ENCODE measurements at regions not wholly inside any gene's neighbourhood (a gene's known extent, or its start where the extent isn't known, plus 50 kb on each side); places are given as distances from the start of the nearest gene placed in this dataset.

DNA sequence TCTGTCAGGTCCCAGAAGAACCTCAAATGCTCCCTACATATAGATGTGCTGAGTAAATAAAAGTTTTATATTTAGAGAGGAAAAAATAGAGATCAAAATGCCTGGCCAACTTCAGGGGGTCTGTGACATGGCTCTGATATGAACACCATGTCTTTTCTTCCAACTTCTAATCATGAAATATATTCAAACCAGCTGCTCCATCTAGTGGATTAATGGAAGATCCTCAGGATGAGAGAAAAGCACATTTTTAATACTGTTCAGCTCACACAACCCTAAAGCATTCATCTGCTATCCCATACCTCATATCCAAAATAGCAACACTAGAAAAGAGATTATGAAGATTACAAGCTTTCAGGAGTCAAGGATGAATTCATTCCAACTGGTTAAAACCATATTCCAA, 56.0 kb upstream of the DOCK9 start:
- Histone ChIP-seq H3K4me3 (ENCODE audit: severe bottlenecking) (no peak overlapping the region), H3K27ac (ENCODE audit: poor library complexity, severe bottlenecking) (no peak overlapping the region), H3K27me3 (ENCODE audit: insufficient read depth, poor library complexity, severe bottlenecking) (no peaks in the 10 kb centered on the region), H3K9me3 (ENCODE audit: severe bottlenecking) (no peaks in the 10 kb centered on the region), H3K36me3 (ENCODE audit: low read depth) (no peaks in the 10 kb centered on the region; the same call in 1 of the 2 replicates), H3K4me1 (ENCODE audit: insufficient read depth, poor library complexity, severe bottlenecking) (peaks cover 20% of the 10 kb centered on the region)
- ATAC-seq (ENCODE audit: low read depth) (peak; percentile 69), DNase-seq (ENCODE audit: low spot score) (no peak)
- TF ChIP-seq CTCF (IDR thresholded peaks at IDR 0.05; ENCODE audit: poor library complexity, severe bottlenecking), result peak; percentile 88

DNA sequence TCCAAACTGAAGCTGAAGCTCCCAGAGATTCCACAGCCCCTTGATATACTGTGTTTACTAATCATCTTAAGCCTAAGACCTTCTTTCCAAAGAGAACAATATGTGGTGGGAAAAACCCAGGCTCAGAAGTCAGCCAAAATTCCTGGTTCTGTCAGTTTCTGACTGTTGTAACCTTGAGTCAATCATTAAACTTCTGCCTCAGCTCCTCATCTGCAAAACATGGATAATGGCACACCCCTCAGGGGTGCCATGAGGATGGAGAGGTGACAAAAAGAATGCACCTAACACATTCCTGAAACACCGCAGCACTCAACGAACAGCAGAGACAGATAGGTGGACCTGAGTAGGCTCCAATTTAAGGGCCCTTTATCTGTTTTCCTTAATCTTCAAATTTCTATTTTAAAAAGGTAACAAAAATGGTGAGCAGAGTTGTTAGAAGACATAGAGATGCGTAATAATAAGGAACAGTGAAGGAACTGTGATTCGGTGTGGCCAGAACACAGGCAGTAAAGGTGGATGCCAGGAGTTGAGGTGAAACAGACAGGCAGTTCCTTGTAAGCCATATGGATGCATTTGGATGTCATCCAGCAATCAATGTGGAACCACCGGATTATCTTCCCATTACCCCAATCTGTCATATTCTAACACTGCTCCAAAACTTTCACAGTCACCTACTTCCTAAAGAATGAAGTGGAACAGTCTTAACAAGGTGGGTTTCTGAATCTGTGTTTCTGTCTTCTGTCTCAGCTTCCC, 56.6 kb upstream of the DOCK9 start:
- no peak overlapping the region for H3K27ac ChIP-seq (ENCODE audit: poor library complexity, severe bottlenecking)
- H3K4me3 ChIP-seq (ENCODE audit: severe bottlenecking), result no peak overlapping the region
- H3K27me3 ChIP-seq (ENCODE audit: insufficient read depth, poor library complexity, severe bottlenecking), result no peaks in the 10 kb centered on the region
- no peaks in the 10 kb centered on the region for H3K9me3 ChIP-seq (ENCODE audit: severe bottlenecking)
- DNase-seq (ENCODE audit: low spot score) (no peak), ATAC-seq (ENCODE audit: low read depth) (no peak)
- H3K36me3 ChIP-seq (ENCODE audit: low read depth), result no peaks in the 10 kb centered on the region; the same call in 1 of the 2 replicates
- H3K4me1 ChIP-seq (ENCODE audit: insufficient read depth, poor library complexity, severe bottlenecking), result peaks cover 20% of the 10 kb centered on the region
- TF ChIP-seq CTCF (IDR thresholded peaks at IDR 0.05; ENCODE audit: poor library complexity, severe bottlenecking), result peak; percentile 1

DNA sequence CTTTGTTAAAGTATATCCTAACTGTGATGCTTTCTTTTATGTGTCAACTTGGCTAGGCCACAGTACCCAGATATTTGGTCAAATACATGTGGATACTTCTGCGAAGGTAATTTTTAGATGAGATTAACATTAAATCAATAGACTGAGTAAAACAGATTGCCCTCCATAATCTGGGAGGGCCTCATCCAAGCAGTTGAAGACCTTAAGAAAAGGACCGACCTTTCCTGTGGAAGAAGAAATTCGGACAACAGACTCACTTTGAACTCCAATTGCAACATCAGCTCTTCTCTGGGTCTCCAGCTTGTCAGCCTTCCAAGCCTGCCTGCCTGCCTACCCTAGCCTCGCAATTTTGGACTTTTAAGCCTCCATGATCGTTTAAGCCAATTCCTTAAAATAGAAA, 57.9 kb upstream of the DOCK9 start:
- H3K9me3 ChIP-seq (ENCODE audit: severe bottlenecking), result no peaks in the 10 kb centered on the region
- no peaks in the 10 kb centered on the region for H3K27me3 ChIP-seq (ENCODE audit: insufficient read depth, poor library complexity, severe bottlenecking)
- ATAC-seq (ENCODE audit: low read depth) (no peak), DNase-seq (ENCODE audit: low spot score) (no peak)
- H3K4me1 ChIP-seq (ENCODE audit: insufficient read depth, poor library complexity, severe bottlenecking), result peaks cover 22% of the 10 kb centered on the region
- no peak overlapping the region for H3K27ac ChIP-seq (ENCODE audit: poor library complexity, severe bottlenecking)
- TF ChIP-seq CTCF (IDR thresholded peaks at IDR 0.05; ENCODE audit: poor library complexity, severe bottlenecking), result no peak
- H3K36me3 ChIP-seq (ENCODE audit: low read depth), result no peaks in the 10 kb centered on the region; the same call in 1 of the 2 replicates
- H3K4me3 ChIP-seq (ENCODE audit: severe bottlenecking), result no peak overlapping the region

DNA sequence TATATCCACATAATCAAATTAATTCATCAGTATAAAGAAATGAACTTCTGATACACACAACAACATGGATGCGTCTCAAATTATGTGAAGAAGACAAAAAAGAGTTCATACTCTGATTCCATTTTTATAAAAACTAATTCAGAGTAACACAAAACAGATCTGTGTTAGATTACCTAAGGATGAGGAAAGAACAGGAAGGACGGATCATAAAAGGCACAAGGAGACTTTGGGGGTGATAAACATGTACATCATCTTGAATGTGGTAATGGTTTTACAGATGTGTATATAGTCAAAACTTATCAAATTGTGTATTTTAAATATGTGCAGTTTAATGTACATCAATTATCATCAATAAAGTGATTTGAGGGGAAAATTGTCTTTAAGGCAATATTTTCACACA, 59.9 kb upstream of the DOCK9 start:
- H3K9me3 ChIP-seq (ENCODE audit: severe bottlenecking), result no peaks in the 10 kb centered on the region
- no peak for DNase-seq (ENCODE audit: low spot score)
- no peak for TF ChIP-seq CTCF (IDR thresholded peaks at IDR 0.05; ENCODE audit: poor library complexity, severe bottlenecking)
- H3K27ac ChIP-seq (ENCODE audit: poor library complexity, severe bottlenecking), result no peak overlapping the region
- H3K4me3 ChIP-seq (ENCODE audit: severe bottlenecking), result no peak overlapping the region
- no peaks in the 10 kb centered on the region for H3K27me3 ChIP-seq (ENCODE audit: insufficient read depth, poor library complexity, severe bottlenecking)
- no peak for ATAC-seq (ENCODE audit: low read depth)
- peaks cover 11% of the 10 kb centered on the region for H3K4me1 ChIP-seq (ENCODE audit: insufficient read depth, poor library complexity, severe bottlenecking)
- H3K36me3 ChIP-seq (ENCODE audit: low read depth), result no peaks in the 10 kb centered on the region; the same call in 1 of the 2 replicates

DNA sequence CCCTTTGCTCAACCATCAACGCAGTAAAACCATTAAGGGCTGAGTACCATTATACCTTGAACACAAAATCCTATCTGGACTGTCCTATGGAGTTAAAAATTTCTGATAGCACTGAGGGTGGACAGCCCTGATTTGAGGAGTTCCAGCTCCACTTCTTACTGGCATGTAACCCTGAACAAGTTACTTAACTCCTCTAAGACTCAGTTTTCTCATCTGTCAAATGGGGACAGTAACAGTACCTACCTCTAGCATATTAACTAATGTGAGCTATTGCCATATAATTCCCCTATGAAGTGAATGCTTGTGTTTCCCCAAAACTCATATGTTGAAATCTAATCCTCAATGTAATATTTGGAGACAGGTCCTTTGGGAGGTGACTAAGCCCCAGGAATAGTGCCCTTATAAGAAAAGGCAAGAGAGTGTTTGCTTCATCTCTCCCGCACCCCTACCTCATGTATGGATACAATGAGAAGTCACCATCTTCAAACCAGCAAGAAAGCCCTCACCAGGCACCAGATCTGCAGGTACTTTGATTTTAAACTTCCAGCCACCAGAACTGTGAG, 61.9 kb upstream of the DOCK9 start:
- TF ChIP-seq CTCF (IDR thresholded peaks at IDR 0.05; ENCODE audit: poor library complexity, severe bottlenecking), result no peak
- H3K9me3 ChIP-seq (ENCODE audit: severe bottlenecking), result no peaks in the 10 kb centered on the region
- no peaks in the 10 kb centered on the region for H3K36me3 ChIP-seq (ENCODE audit: low read depth)
- no peaks in the 10 kb centered on the region for H3K27me3 ChIP-seq (ENCODE audit: insufficient read depth, poor library complexity, severe bottlenecking)
- H3K4me1 ChIP-seq (ENCODE audit: insufficient read depth, poor library complexity, severe bottlenecking), result peaks cover 15% of the 10 kb centered on the region
- H3K4me3 ChIP-seq (ENCODE audit: severe bottlenecking), result no peak overlapping the region
- ATAC-seq (ENCODE audit: low read depth), result no peak
- no peak overlapping the region for H3K27ac ChIP-seq (ENCODE audit: poor library complexity, severe bottlenecking)
- DNase-seq (ENCODE audit: low spot score), result no peak
